GM18861 (cell line): ENCODE measurements at regions not wholly inside any gene's neighbourhood (a gene's known extent, or its start where the extent isn't known, plus 50 kb on each side); places are given as distances from the start of the nearest gene placed in this dataset.

Experiments
- ATAC-seq: cut with Tn5 transposase; IDR thresholded peaks from one replicate; pipeline ENCODE4 v1.9.1; 2021; ENCODE audit not compliant: unreplicated experiment

DNA sequence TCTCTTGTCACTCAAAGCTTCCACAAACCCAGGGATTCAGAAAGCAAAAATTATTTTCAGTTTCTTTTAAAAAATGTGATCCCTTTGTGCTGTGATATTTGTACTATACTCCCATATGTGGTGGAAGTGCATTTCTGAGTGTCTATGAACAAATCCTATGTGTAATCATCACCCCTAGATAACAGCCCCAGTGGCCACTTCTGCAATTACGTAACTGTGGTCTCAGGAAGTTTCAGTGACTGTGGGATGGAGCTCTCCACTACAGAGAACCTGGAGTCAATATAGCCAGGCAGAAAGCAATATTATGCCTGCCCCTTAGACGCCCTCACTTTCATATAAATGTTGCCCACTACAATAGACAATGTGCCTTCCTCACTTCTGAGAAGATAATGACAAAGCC is 1101.7 kb upstream of the GHITM start:
- ATAC-seq: no peak

DNA sequence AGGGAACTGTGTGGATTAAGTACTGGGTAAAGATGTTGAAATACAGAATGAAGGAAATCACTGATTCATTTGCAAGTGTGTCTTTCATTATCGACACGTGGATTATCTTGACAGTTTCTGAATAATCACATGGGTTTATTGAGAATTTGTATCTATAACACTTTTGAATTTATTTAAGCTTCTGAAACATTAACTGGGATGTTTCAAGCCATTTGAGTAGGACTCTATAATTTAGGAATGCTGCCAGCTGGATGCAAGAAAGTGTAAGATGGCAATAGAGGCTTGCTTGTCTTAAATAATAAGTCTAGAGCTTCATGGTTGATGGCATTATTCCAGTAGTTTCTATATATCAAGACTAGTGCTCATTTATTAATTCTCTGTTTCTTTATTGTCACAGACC is 1100.7 kb upstream of the GHITM start:
- ATAC-seq: no peak

DNA sequence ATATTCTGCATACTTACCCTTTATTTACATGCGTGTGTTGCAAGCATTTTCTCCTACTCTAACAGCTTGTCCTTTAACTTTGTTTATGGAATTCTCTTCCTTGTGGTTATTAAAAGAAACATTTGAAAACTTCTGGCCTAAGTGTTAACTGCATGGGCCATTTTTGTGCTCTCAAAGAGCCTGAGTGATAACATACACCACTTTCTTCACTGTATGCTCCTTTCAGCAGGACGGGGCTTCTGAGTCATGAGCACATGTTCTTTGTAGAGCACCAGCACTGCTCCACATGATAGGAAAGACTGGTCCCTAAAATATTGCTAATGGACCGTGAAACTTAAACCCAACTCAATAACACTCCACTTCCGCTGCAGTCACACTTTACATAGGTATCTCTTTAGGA is 1093.6 kb upstream of the GHITM start:
- no peak for ATAC-seq

DNA sequence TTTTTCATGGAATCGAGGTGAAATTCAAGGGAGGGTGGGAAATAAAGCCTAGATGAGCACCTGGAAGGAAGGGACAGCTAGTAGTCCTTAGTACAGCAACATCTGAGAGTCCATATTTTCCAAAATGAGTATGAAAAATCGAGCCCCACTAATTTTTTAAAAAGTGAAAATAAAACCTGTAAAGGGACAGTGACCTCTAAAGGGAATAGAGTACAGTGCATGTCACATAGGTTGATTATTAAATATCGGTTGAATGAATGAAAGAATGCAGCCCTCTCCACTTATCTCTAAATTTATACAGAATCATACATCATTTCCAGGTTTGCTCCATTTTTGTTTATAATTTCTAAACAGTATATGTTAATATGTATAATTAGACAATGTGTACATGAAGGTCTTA is 1088.5 kb upstream of the GHITM start:
- no peak for ATAC-seq

DNA sequence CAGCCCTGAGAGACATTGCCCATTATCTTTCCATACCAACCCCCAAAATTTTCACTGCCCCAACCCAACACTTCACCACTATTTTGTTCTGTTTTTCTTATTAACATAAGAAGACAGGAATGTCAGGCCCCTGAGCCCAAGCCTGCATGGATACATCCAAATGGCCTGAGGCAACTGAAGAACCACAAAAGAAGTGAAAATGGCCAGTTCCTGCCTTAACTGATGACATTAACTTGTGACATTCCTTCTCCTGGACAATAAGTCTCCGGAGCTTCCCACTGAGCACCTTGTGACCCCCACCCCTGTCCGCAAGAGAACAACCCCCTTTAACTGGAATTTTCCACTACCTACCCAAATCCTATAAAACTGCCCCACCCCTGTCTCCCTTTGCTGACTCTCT is 1076.4 kb upstream of the GHITM start:
- ATAC-seq: no peak

DNA sequence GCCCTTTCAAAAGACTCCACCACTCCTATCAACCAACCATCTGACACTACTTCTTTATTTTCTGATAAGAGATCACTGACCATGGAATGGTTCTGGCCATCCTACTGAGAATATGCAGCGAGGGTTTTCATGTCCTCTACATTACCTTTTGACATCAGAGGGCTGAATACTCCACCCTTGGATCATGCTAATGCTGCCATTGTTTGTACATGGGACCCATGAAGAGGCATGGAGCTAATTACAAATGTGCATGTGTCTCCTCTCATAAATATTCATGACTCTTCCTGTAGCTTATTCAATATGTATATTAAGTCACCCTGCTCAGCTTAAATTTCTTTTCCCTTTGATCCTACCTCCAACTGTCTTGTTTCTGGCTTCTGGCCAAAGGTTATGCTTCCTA is 1065.8 kb upstream of the GHITM start:
- no peak for ATAC-seq

DNA sequence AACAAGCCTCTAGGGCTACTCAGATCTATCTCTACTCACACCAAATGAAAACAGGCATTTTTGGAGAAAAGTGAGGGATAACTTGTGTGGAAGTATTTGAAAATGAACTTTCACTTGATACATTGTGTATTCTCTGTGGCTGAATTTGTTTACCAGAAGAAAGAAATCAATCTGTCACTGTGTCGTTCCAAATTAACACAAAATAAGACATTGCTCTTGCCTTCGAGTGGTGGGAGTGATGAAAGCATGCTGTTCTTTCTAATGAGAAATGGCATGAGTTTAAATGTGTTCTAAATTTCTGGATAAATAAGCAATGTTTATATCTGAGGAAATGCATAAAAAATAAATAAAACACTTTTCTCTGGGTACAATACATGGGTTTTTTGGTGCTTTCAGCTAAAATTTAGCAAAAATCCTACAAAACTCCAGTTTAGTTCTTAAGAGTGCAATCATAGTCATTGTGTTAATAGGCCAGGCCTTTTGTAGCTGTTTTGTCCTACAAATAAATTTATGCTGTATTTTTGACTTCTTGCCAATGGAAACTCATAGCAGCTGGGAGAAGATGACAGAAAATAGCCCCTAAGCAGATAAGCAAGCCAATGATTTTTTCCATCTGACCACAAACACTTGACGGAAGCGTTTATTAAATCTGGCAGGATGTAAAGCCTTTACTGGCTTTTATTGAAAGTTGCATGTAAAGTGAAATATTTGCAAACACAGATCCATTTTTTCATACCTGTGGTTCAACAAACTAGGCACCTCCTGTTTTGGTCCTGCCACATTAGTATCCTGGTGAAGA is 1064.1 kb upstream of the GHITM start:
- ATAC-seq: no peak

DNA sequence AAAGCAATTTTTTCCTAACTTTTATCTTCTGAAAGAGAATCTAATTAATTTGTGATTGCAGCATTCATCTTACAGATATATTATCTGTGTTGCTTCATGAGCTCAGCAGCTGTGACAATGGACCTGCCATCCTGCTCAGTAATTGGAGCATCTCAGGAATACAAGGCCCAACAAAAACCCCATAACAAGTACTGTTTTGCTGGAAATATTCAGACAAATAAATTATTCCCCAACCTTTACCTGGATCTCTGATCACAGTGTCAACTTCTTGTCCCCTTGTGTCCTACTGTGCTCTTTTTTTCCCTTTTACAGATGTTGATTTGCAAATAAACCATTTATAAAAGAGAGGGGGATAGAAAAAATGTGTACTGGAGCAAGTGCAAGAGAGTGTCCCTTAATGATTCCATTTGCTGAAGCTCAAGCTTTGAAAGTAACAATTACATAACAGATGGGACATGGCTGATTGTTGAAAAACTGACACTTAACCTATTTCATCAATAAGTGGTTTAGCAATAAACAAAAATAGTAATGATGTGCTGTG is 1063.4 kb upstream of the GHITM start:
- no peak for ATAC-seq

DNA sequence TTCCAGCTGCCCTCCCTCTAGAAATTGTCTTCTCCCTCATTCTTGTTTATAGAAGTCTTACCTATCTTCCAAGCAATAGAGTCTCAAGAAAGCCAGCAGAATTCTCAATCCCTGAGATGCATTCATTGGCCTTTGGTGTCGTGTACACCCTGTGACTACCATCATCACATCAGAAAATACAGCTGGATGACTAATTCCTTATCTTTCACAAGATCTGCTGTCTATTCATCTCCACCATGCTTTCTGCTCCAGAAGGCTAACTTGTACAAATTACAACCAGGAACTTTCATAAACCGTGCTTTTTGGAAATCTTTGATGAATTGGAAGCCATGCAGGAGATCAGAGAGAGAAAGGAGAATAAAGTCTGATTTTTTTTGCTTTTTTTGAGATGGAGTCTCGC is 1062.9 kb upstream of the GHITM start:
- ATAC-seq: no peak

DNA sequence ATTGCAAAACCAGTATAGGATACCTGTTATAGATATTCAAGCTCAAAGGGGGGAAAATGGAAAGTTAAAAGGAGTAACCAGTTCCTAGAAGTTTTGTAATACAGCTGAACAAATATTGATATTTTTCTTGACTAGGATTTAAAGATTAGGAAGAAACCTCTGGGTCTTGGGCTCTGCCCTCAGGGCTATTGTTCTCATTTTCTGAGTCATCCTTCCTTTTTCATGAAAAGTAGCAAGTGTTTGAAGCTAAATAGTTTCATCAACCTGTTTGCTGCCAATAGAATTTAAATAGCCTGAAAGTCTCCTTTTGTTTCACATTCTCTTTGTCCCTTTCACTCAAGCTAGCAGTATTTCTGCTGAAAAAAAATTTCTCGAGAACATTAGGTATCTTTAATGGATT is 1061.1 kb upstream of the GHITM start:
- ATAC-seq: no peak

DNA sequence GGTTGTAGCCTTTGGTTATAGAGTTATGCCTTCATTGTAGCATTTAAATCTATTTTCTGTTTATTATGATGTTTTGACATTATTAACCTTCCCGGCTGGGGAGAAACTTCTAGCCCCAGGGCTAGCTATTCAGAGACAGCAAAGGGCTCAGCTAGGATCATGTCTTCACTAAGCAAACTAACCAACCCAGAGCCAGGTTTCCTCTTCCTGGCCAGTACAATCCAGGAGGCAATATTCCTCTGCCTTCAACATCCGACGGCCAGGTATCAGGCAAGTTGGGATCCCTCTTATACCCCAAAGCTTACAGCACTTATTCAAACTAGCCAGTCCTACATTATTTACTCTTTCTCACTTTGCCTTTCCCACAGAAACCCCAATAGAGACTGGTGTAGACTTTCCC is 1060.7 kb upstream of the GHITM start:
- no peak for ATAC-seq

DNA sequence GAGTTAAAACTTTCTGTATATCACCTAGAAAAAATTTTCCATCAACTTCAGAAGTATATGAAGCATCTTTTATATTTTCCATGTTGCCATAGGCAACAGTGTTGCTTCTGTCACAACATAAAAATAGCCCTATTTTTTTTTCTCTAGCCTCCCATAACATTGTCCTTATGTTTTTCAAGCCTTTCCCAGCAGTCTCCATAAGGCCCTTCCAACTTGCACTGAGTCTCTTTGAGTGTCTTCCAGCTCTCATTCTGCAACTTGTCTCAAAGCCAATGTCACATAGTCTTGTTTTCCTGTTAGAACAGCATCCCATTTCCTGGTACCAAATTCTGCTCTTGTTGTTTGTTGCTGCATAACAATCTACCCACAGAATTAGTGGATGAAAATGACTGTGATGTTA is 1055.5 kb upstream of the GHITM start:
- no peak for ATAC-seq

DNA sequence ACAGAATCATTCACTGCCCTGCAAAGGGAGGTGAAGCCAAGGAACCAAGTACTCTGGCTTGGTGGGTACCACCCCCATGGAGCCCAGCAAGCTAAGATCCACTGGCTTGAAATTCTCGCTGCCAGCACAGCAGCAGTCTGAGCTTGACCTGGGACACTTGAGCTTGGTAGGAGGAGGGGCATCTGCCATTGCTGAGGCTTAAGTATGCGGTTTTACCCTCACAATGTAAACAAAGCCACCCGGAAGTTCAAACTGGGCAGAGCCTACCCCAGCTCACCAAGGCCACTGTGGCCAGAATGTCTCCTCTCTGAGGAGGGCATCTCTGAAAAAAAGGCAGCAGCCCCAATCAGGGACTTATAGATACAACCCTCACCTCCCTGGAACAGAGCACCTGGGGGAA is 1050.0 kb upstream of the GHITM start:
- ATAC-seq: no peak

DNA sequence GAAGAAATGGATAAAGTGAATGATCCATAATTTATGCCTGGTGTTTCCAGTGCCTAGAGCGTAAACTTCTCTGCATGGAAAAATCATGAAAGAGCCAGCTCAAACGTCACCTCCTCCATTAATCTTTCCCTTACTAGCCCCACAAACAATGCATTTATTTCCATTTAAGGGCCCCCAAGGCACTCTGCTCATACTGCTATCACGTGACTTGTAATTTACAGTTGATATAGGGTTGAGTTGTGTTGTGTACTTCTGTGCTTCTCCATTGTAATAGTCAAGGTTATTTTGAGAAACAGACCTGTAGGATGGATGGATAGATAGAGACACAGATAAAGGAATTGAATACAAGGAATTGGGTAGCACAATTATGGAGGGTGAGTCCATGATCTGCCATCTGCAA is 1034.7 kb upstream of the GHITM start:
- ATAC-seq: no peak

DNA sequence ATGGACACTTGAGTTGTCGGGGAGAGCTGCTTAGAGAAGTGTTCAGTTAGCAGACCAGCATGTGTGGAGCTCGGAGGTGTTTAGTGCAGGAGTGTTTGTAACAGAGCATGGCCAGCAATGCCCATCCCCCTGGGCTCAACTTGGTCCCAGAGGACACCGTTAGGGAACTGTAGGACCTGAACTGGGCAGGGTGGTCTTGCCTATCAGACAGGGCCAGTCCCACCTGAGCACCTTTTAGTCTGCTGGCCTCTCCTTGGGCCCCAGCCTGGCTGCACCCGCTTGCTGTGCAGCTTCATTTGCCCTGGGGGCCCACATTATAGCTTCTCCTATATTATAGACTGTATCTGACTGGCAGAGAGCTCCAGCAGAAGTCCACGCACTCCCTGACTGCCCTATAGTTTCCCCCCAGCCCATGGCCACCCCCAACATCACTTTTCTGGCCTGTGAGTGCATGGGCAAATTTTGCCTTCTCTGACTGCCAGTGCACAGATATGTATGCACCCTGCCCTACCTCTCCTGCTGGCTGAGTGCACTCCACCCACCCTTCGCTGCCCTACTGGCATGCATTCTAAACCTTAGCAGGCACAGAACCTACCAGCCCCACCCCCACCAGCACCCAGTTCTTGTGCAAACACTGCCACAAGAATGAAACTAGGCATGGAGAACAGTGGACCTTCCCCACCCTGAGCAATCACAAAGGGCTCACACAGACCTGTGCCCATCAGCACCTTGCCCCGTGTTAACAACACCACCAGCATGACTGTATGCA is 1030.6 kb upstream of the GHITM start:
- ATAC-seq: no peak

DNA sequence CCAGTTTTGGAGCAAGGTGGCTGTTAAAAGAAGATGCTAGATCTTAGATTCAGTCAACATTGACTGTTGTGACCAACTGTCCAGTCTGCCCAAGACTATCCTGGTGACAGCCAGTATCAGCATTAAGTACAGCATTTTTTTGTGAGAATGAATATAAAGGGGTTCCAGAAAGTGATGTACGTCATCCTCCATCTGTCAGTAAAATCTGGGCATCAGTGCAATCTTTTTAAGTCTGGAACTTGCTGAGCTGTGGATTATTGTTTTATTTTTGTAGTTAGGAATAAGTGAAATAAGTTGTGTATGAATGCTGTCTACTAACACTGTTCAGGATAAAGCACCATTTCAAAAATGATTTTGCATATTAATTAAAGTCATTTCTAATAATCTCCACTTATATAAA is 1020.0 kb upstream of the GHITM start:
- ATAC-seq: no peak

DNA sequence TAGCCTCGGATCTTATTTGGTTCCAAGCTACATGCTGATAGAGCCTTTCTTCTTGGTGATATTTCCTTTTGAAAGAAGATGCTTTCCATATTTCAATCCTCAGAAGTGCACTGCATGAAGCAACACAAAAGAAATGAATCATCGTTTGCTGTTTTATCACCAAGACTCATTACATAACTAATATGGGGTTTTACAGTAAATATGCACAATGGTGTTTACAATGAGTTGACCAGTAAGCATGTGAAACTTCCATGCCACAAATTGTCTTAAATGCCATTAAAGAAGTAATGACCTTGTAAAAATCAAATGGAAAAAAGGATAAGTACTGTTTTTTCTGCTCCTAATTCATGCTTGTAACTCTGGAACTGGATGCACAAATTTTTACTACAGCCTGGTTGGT is 1017.0 kb upstream of the GHITM start:
- ATAC-seq: no peak

DNA sequence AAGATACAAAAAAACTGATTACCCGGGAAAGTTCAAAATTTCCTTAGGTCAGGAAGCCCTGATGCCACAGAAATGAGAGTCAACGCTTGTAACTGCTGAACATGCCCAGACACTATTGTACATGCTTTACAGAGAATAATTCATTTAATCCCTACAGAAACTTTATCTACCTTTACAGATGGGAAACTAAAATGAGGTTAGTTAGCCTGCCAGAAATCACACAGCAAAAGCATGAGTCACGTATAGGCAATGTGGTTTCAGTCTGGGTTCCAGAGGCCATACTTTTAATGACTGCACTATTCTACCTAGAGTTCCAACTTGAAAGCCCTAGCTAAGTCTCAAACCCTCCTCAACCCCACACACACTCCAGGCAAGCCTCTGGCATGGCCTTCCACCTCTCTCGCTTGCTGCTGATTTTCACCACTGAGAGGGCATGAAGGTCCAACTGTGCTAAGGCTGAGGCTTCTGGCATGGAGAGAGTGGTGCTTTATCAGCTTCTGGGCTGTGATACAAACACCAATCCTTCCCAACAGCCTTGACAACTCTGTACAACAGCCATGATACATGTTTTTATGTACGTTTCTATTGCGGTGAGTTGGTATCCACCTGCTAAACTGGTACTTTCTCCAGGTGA is 1011.2 kb upstream of the GHITM start:
- ATAC-seq: no peak

DNA sequence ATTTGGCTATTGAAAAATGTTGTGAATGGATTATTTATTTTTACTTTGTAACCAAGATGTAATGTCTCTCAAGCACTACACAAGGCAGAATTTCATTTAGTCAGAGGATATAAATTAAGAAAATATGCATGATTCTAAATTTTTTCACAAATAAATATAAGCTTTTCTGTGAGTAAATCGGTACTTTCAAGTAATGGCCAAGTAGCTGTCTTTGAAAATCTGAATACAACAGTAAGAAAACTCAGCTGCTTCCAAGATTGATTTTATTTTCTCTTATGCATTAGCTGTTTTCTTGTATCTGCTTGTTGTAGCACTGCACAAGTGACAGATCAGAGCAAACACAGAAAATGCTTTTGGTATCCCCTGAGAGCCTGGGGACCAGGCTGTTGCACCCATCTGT is 998.5 kb upstream of the GHITM start:
- no peak for ATAC-seq

DNA sequence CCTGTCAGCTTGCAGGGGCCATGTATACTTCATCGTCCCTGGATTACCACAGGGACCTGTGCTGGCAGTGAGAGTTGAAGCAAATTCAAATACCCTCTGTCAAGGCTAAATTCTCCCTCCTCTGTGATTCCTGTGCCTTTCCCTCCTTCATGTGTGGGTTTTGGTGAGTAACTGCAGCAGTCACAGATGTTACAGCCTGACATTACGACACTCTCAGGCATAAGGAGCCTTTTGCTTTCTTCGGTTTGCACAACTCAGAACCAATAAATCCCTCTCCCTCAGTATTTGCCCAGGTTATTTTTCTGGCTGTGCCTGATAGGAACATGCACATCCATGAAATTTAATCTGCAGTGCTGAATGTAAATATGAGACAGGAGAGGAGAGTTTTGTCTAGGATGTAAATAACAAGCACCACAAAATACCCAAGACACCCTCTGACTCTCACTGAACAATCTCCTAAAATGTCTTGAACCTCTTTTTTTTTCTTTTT is 997.2 kb upstream of the GHITM start:
- no peak for ATAC-seq

DNA sequence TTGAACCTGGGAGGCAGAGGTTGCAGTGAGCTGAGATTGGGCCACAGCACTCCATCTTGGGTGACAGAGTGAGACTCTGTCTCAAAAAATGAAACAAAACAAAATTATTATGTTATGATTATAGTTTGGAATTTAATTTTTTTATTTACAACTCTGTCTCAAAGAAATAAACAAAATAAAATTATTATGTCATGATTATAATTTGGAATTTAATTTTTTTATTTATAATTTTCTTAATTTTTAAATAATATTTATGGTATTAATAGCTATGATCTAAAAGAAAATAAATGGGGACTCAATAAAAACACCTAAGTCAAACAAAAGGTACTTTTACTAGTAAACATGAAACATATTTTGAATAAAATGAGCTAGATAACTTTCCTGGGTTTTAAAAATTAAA is 994.8 kb upstream of the GHITM start:
- no peak for ATAC-seq

DNA sequence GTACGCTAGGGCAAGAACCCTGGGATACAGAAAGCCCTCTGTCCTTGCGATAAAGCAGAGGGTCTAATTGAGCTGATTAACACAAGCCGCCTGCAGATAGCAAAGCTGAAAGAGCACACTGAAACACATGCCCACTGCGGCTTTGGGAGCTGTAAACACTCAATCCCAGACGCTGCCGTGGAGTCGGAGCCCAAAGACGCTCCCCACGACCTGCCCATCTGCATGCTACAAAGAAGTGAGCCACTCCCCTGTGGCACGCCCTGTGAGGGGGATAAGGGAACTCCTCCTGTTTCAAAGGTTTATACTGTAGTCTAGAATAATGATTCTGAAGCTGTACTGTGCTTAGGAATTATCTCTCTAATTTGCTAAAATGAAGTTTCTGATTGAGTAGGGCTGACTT is 985.6 kb upstream of the GHITM start:
- no peak for ATAC-seq
